ENCODE measurements at regions not wholly inside any gene's neighbourhood (a gene's known extent, or its start where the extent isn't known, plus 50 kb on each side); places are given as distances from the start of the nearest gene placed in this dataset.

DNA sequence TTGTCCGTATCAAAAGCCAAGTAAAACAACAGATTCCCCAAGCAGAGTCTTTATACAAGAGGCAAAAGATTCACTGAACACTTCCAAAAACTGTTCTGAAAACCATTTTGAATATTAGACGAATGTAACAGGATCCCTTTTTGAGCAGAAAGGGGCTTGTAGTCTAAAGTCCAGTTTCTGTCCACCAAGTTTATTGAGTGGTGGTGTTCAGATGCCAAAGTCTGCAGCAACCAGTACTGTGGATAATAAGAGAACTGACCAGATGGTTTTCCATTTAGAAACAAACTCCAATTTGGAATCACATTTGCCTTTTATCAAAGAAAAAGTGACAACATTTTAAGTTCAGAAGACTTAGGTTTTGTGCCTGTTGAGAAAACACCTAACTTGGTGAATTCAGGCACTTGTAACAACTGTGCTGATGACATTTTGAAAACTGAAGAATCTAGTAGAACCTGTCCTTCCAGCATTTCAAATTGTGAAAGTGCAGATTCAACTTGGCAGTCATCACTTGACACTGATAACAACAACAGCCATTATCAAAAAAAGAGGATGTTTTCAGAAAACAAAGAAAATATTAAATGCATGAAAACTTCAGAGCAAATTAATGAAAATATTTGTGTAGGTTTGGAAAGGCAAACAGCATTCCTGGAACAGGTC lies 217.1 kb downstream of the CSNK2A3 start:
- no peak for DNase-seq

DNA sequence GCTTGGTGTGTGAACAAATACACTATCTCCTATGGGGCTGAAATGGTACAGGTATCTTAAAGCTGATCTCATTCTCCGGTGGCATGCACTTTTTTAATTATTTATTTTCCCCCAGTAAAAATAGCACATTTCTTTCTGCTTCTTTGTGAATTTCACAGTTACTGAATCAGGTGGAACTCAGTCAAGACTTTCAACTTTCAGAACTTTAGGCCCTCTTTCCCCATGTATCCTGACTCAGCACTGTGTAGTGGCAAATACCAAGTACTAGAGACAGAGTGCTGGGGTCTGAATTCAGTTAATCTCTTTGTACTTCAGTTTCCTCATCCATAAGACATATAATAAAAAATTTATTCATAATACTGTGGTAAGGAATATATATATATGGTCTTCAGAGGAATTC lies 223.9 kb downstream of the CSNK2A3 start:
- DNase-seq = no peak

DNA sequence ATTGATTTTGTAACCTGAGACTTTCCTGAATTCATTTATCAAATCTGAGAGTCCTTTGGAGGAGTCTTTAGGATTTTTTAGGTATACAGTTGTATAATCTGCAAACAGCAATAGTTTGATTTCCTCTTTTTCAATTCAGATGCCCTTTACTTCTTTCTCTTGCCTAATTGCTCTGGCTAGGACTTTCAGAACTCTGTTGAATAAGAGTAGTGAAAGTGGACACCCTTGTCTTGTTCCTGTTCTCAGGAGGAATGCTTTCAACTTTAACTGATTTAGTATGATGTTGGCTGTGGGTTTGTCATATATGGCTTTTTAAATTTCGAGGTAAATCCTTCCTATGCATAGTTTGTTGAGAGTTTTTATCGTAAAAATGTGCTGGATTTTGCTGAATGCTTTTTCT lies 227.4 kb downstream of the CSNK2A3 start:
- no peak for DNase-seq

DNA sequence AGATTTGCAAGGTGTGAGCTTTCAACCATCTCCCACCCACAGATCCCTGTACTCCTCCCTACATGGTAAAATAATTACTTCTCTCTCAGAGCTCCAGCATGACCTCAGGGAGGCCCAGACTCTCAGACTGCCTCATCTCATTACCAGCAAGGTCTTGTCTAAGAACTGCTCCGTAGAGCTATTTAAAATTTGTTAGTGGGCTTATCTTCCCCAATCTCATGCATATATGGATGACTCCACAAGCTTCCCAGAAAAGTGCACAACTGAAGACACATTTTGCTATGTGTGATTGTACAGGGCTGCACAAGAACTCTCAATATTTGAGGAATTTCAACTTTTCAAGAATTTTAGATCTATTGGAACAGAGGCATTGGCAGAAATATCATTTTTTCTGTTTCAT lies 230.3 kb downstream of the CSNK2A3 start:
- no peak for DNase-seq

DNA sequence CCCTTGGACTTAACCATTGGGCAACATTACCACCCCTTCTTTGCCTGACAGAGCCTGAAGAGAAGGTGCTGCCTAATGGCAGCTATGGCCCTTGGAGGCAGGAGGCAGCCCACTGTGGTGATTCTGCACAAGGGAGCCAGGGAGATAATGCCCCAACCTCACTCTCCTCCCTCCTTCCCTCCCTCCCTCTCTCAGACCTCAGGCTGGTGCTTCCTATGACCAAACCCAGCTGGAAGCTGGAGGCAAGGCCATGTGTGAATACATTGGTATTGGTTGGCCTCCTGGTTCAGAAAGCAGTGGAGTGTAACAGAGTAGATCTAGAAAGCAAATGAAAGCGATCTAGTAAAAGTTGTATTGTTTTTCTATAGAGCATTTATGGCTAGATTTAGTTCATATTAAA lies 233.1 kb downstream of the CSNK2A3 start:
- DNase-seq = no peak

DNA sequence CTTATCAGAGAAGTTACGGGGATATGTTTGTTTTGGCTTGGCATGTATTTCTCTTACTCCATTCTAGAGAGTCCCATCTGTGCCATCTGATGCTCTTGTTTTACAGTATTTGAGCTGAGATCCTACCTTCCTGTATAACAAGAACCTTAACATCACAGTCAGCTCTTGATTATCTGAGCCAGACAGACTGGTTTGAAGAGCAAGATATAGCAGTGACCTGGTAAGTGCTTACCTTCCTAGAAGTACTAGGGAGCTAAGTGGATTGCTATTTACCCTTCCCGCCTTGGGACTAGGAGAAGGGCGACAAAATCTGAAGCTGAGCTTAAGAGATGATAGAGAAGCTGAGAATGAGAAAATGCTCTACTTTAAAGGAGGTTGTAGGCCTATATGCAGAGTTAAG lies 235.3 kb downstream of the CSNK2A3 start:
- DNase-seq = no peak

DNA sequence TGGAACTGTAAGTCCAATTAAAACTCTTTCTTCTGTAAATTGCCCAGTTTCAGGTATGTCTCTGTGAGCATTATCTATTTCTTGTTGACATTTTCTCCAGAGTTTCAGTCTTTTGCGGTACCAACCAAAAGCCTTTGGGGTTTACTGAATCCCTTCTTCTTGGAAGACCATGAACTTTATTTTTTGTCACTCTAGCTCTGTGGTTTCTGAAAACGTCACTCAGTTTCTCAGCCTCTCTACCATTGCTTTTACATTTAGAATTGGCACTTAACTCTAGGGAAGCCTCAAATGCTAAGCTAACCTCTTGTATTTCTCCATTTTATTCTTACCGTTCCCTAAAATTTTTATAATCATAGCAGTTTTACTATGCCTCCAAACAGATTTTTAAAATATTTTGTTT lies 237.6 kb downstream of the CSNK2A3 start:
- DNase-seq = no peak

DNA sequence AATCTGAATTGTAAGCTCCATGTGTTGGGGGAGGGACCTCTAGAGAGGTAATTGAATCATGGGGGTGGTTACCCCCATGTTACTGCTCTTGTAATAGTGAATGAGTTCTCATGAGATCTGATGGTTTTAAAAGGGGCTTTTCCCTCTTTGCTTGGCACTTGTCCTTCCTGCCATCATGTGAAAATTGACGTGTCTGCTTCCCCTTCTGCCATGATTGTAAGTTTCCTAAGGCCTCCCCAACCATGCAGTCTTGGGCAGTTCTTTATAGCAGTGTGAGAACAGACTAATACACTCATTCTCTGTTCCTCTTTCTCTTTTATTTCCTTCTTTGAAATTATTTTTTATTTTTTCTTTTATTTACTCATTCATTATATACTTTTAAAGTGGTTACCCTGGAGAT lies 239.4 kb downstream of the CSNK2A3 start:
- DNase-seq = no peak

DNA sequence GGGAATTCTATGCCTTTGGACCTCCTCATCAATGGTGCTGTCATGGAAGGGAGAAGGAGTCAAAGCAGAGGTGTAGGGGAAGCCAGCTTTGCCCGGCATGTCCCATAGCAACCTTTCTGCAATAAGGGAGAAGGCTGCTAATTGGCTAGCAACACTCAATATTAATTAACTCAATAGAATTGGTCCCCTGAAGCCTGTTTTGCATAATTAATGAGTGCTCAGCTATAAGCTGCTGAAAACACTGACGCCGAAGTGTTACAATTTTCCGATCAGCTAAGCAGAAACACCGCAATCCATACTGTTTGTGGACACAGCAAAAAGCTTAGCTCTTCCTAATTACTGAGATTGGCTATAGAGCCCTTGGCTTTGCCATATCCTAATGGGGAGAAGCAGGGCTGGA lies 245.0 kb downstream of the CSNK2A3 start:
- no peak for DNase-seq

DNA sequence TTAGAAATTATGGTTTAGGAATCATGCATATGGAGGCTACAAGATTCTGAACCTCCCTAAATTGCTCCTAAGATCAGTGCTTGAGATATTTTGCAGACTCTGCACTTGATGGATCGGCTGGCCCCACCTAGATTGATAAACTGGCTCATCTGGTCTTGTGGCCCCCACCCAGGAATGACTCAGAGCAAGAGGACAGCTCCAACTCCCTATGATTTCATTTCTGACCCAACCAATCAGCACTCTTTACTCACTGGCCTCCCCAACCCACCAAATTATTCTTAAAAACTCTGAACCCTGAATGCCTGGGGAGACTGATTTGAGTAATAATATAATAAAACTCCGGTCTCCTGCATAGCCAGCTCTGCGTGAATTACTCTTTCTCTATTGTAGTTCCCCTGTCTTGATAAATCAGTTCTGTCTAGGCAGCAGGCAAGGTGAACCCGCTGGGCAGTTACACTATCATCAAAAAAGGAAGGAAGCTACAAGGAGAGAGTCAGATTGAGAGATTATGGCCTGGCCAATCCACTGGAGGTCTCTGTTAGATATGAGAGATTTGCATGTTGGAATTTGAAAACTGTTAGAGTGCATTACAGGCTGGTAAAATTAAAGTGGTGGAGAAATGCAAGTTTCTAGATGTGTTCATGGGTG lies 245.8 kb downstream of the CSNK2A3 start:
- no peak for DNase-seq

DNA sequence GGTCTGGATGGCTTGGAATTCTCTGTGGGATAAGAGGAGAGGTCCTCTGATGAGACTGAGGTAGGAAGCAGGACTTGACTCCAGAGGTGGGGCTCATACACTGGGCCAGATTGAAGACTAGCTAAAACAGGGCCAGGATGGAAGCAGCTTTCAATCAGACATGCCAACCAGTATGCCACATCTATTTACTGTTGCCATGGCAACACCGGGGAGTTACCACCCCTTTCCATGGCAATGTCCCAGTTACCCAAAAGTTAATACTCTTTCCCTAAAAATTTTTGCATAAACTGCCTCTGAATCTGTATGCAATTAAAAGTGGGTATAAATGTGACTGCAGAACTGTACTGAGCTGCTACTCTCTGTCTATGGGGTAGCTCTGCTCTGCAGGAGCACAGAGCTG lies 247.5 kb upstream of the ZBED5 start:
- DNase-seq = no peak

DNA sequence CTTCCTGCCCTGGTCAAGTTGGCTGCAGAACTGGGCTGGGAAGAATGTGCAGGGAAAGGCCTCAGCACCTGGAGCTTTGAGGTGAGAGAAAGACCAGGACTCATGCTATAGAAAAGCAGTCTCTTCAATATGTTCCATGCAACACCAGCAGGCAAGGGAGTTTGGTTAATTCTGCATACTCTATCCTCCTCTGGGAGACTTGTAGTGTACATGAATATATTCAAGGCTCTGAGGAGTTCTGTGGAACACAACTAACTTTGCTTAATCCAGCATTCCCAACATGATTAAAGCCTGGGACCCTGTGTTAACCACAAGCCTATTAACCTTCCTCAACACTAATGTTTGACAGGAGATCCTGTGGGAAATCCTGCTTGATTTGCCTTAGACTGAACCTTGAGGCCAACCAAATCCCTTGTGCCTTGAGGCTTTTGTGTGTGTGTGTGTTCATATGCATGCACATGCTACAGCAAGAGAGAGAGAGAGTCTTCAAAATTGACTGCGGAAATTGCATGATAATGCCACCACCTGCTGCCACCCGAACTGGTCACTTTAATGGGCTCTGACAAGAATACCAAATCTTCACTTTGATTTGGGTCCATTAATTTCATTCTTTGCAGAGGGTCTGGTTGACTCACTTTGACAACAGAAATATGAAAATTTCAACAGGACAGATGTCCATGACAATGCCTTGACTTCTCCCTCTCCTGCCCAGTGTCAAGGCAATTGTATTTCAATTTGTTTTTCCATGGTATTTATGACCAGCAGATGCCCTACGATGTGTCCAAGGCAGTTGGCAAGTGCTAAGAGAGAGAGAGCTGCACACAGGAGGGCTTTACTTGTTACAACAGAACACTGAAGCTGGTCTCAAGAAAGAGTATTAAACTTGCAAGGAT lies 238.2 kb upstream of the ZBED5 start:
- no peak for DNase-seq

DNA sequence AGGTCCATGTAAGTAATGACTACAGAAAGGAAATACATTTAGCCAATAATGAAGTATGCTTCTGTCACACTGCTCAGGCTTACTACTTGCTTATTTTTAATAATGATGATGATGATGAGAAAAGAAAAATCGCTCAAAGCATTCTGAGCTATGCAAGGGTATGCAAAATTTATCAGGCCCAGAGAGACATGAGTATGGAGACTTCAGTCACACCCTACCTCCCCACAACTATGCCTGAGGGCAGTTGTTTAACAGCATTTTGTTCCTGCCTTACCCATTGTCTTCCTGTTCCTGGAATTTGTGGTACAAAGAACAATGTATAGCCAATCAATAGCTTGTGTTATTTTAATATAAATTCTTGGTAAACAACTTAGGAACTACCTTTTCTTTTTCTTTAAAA lies 232.6 kb upstream of the ZBED5 start:
- no peak for DNase-seq

DNA sequence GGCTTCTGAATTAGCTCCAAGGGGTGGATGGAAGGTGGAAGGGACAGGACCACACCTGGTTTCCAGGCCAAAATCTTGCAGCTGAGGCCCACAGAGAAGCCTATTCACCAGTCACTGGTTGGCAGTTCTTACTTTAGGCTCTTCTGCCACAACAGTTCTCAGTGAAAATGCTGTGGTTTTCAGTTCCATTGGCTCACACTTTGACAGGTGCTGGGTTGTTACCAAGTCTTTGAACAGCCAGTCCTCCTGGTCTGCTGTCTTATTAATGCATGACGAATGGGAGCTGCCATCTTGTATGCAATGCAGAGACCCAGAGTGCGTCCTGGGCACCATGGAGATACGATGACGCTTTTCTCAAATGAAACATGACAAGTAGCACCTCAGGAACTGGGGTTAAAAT lies 232.0 kb upstream of the ZBED5 start:
- DNase-seq = no peak

DNA sequence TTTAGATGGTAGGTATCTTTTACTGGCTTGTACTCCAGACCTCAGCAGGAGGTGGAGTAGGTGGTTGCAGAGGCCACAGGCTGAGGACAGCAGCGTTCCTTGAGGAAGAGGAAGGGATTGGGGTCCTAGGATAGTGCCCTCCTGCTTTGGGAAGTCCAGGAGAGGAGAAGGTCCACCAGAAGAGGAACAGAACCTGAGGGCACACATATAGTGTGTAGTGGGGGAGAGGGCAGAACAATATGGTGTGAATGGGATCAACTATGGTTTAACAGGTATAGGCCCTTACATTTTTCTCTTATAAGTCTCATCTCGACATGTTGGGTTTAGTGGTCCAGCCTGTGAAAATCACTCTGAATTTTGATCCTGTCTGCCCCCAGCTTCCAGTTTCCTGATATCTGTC lies 229.1 kb upstream of the ZBED5 start:
- no peak for DNase-seq

DNA sequence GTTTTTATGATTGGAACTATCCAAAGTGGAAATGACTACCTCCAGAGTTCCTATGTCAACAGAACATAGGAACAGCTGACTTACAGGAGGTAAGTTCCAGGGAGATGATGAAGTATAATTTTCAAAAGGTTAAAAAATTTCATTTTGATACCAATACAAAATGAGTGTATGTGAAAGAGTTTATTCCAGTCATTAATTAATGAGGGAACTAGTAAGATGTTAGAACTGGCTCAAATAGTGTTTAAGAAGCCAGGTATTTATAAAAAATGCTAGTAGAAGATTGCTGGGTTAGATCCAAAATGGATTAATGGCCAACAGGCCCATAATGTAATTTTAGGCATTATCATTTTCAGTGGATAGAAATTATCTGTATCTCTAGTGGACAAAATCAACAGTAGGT lies 227.7 kb upstream of the ZBED5 start:
- no peak for DNase-seq

DNA sequence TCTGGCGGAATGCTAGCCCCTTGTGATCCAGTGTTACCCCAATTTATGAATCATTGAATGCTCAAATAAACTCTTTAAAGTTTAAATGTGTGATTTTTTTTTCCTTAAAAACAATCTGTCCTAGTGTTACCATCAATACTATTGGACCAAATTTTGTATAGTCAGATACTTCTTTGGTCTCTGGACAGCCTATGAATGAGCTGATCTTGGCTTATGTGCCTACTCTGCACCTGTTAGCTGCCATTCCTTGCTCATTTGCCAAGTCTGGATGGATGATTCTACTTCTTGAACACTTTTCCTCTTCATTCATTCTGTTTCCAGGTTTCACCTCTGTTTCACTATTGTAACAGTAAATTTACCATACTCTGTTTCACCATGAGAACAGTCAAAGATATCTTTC lies 226.5 kb upstream of the ZBED5 start:
- no peak for DNase-seq

DNA sequence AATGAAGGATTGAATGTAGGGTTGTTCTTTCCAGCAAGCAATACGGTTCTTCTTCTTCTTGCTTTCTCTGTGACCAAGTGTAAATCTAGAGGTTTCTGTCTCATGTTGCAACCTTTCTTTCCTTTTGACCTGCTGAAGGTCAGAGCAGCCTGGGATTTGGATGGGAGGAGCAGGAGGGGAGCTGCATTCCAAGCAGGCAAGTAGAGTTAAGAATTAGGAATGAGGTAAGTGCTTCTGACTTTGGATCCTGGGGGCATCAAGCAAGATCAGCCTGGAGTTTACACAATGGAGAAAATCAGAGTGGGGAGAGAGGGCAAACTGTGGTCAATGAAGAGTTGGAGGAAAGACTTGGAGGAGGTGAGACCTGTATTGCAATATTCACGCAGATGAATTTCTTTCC lies 225.6 kb upstream of the ZBED5 start:
- DNase-seq = no peak

DNA sequence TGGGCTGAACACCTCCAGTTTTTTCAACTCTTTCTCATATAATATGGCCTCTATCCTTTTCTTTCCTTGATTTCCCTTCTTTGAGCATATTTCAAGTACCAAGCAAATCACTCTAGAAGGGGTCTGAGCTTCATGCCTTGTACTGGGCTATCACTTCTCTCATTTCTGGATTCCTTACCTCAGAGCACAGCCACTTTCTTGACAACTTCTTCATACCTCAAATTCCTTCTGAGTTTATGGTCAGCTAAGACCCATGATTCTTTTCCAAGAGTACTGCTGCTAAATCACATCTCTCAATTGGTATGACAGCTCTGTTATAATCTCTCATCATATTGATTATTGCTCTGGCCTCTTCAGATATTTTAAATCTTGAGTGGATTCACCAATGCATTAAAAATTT lies 224.8 kb upstream of the ZBED5 start:
- no peak for DNase-seq

DNA sequence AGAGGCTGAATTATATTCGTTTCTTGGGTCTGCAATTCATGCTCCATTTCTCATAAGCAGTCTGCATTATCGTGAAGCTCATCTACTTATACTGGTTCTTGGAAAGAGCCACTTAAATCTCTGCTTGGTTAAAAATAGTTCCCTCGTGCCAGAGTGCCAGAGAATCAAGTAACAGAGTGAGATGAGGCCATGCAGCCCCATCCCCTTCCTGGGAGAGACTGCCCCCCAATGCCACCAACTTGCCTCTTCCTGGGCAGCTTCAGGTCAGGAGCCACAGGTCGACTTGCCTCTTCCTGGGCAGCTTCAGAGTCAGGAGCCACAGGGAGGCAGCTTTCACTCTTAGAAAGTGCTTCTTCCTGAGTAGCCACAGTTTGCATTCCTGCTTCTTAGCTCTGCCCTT lies 223.9 kb upstream of the ZBED5 start:
- no peak for DNase-seq

DNA sequence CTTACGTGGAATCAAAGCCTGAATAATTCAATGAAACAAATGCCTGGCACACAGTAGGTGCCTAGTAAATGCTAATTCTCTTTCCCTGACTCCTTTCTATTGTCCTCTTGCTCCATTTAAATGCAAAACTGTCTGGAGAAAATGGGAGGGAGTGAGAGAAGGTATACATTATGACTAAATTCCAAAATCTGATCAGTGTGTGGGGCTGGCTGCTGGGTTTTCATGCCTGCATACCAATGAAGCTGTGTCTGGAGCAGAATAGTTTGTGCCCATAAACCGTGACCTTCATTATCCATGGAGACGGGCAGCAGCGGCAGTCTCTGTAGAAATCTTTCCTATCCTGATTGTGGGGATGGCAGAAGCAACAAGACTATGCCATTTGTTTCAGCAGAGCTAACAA lies 223.4 kb upstream of the ZBED5 start:
- DNase-seq = no peak

DNA sequence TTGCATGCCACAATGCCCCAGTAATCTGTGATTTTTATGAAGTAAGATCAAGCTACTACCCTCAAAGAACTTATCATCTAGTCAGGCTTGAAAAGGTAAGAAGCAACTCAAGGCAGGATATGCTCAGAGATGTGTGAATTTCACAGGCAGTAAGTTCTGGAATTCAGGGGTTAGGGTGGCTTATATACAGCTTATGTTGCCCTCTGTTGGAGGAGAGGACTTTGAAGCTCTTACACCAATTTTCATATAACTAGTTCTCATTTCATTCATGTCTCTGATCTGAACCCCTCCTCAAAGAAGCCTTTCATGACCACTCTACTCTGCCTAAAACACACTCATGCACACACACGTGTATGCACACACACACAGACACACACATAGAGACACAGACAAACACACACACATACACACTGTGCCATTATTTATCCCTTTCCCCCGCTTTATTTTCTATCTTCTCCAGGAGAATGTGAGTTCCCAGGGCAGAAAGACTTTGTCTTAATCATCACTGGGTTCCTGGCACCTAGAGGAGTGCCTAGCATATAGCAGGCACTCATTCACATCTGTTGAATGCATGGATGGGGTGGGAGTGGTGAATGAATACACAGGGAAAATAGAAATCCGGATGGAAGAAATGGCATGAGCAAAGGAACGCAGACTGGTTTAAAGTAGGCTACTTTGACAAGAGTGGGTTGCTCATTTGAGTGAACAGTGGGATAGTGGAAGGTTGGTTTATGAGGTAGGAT lies 220.7 kb upstream of the ZBED5 start:
- DNase-seq = no peak

DNA sequence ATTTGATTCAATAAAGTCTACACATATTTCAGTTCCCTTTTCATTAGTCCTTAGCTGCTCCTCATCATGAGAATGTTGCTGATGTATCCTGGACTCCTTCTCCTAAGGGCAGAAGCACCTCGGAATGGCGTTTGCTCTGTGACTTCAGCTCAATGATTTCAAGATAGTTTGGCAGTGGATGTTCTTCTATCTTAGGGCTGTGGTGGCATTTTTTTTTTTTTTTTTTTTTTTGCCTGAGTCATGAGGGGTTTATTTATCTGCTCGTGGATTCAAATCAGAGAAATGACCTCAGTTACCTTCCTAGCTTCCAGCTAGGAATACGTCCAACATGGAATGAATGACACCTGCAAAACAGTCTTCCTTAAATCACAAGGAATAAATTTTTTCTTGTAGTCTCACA lies 220.0 kb upstream of the ZBED5 start:
- DNase-seq = no peak
